ENCODE measurements at regions not wholly inside any gene's neighbourhood (a gene's known extent, or its start where the extent isn't known, plus 50 kb on each side); places are given as distances from the start of the nearest gene placed in this dataset.

DNA sequence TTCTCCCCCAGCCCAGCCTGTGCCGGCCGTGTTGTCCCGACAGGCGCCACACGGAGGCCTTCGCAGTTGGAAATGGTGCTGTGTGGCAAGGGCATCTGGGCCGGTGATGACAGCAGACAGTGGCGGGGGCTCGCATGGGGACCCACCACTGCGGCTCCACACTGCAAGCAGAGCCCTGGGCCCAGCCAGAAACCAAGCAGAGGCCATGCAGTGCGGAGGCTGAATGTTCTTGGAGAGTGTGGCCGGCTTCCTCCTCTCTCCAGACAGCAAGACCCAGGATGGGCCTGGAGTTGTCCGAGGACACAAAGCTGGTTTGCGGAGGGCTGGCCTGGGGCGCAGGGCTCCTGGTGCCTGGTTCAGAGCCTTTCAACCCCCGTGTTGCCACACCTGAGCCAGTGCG, 104.6 kb downstream of the SIK1 start:
- no peak for TF ChIP-seq POLR2A (IDR thresholded peaks at IDR 0.05)
- TF ChIP-seq, protein P1, sequence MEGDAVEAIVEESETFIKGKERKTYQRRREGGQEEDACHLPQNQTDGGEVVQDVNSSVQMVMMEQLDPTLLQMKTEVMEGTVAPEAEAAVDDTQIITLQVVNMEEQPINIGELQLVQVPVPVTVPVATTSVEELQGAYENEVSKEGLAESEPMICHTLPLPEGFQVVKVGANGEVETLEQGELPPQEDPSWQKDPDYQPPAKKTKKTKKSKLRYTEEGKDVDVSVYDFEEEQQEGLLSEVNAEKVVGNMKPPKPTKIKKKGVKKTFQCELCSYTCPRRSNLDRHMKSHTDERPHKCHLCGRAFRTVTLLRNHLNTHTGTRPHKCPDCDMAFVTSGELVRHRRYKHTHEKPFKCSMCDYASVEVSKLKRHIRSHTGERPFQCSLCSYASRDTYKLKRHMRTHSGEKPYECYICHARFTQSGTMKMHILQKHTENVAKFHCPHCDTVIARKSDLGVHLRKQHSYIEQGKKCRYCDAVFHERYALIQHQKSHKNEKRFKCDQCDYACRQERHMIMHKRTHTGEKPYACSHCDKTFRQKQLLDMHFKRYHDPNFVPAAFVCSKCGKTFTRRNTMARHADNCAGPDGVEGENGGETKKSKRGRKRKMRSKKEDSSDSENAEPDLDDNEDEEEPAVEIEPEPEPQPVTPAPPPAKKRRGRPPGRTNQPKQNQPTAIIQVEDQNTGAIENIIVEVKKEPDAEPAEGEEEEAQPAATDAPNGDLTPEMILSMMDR (IDR thresholded peaks at IDR 0.05): no peak
